ENCODE measurements at regions not wholly inside any gene's neighbourhood (a gene's known extent, or its start where the extent isn't known, plus 50 kb on each side); places are given as distances from the start of the nearest gene placed in this dataset.

DNA sequence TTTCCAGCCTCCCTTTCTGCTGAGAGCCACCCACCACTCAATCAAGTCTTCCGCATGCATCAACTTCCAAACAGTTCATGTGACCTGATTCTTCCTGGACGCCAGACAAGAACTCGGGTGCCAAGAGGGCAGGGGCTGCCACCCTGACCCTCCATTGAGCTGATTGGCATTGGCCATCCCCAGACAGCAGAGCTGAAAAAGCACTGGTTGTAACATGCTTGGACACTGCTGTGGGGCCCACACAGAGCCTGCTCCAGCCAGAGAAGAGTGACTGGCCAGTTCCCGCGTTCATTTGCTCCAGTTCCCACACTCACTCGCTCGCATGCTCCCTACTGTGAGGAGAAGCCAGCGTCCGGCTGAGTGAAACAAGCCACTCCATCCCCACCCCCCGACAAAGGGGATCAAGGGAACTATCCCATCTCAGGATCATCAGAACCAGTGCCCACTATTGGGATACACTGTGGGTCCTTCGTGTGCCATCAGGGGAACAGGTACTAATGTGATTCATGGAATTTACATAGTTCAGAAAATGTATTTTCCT is 420.3 kb downstream of the NPHP4 start:
- H3K4me1 ChIP-seq (ENCODE audit: low read length): peaks cover 12% of the 10 kb centered on the region
- H3K27me3 ChIP-seq (ENCODE audit: low read length): 0 out of 2 replicates have a peak, but pooled peaks cover 3% of the 10 kb centered on the region
- H3K79me2 ChIP-seq (ENCODE audit: low read length): no peaks in the 10 kb centered on the region
- no peaks in the 10 kb centered on the region for H3K36me3 ChIP-seq (ENCODE audit: insufficient read depth, low read length)
- no peaks in the 10 kb centered on the region for H4K20me1 ChIP-seq (ENCODE audit: insufficient read depth, low read depth, low read length)
- H3K9ac ChIP-seq (ENCODE audit: low read length): no peak overlapping the region
- H3K4me3 ChIP-seq (ENCODE audit: low read length): no peak overlapping the region
- H3K4me2 ChIP-seq (ENCODE audit: low read depth, low read length, poor library complexity, severe bottlenecking): no peak overlapping the region
- no peak overlapping the region for H3K27ac ChIP-seq (ENCODE audit: low read length)
- DNase-seq: no peak
- H2AFZ ChIP-seq (ENCODE audit: low read length): no peak overlapping the region
- no peaks in the 10 kb centered on the region for H3K9me2 ChIP-seq (replicated peaks; ENCODE audit: insufficient read depth, low read length)
- peaks cover 5% of the 10 kb centered on the region; the same call in 1 of the 2 replicates for H3K9me3 ChIP-seq (ENCODE audit: low read length)

DNA sequence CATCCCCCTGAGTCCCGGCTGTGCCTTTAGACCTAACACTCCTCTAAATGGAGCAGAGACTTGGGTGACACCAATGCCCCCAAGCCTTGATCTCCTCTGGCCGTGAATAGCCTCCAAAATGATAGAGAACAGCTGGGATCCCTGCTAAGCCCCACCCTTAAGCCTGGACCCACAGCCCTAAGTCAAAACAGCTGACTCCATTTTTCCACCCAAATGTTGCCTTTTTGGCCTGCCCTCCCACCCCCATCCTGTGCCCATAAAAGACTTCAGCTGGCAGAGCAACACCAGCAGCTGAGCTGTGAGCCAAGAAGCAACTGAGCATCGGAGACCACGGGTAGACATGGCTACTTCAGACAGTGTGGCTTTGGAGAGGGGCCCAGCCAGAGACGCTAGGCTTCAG is 420.8 kb downstream of the NPHP4 start:
- H3K4me2 ChIP-seq (ENCODE audit: low read depth, low read length, poor library complexity, severe bottlenecking): no peak overlapping the region
- H3K79me2 ChIP-seq (ENCODE audit: low read length): no peaks in the 10 kb centered on the region

DNA sequence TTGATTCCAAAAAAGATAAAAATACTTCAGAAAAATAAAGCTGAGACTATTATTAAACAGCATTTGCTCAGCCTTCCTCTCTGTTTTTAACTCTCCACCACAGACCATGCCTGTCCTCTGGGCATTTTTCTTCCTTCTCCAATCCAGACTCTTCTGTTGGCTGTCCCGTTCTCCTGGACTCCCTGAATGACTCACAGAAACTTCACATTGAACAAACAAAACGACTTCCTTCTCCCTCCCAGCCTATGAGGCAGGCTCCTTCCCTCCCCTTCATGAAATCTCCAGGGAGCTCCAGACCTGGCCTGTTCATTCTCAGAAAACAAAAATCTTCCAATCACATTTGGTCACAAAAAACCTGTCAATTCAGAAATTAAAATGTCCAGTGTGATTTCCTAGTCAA is 421.3 kb downstream of the NPHP4 start:
- H3K4me3 ChIP-seq (ENCODE audit: low read length): no peak overlapping the region
- H4K20me1 ChIP-seq (ENCODE audit: insufficient read depth, low read depth, low read length): no peaks in the 10 kb centered on the region
- H3K9ac ChIP-seq (ENCODE audit: low read length): no peak overlapping the region
- no peak for DNase-seq
- no peaks in the 10 kb centered on the region for H3K79me2 ChIP-seq (ENCODE audit: low read length)
- H3K9me3 ChIP-seq (ENCODE audit: low read length): peaks cover 5% of the 10 kb centered on the region; the same call in 1 of the 2 replicates
- no peak overlapping the region for H3K4me2 ChIP-seq (ENCODE audit: low read depth, low read length, poor library complexity, severe bottlenecking)
- H3K36me3 ChIP-seq (ENCODE audit: insufficient read depth, low read length): no peaks in the 10 kb centered on the region
- peaks cover 2% of the 10 kb centered on the region for H3K4me1 ChIP-seq (ENCODE audit: low read length)
- H3K27ac ChIP-seq (ENCODE audit: low read length): no peak overlapping the region
- H3K9me2 ChIP-seq (replicated peaks; ENCODE audit: insufficient read depth, low read length): no peaks in the 10 kb centered on the region
- no peak overlapping the region for H2AFZ ChIP-seq (ENCODE audit: low read length)
- H3K27me3 ChIP-seq (ENCODE audit: low read length): 0 out of 2 replicates have a peak, but pooled peaks cover 3% of the 10 kb centered on the region

More for the DNA sequence above, 420.8 kb downstream of the NPHP4 start:
- Histone ChIP-seq H3K9me3 (ENCODE audit: low read length) (peaks cover 5% of the 10 kb centered on the region; the same call in 1 of the 2 replicates), H3K4me3 (ENCODE audit: low read length) (no peak overlapping the region), H3K36me3 (ENCODE audit: insufficient read depth, low read length) (no peaks in the 10 kb centered on the region), H3K4me1 (ENCODE audit: low read length) (peaks cover 7% of the 10 kb centered on the region), H4K20me1 (ENCODE audit: insufficient read depth, low read depth, low read length) (no peaks in the 10 kb centered on the region), H3K9ac (ENCODE audit: low read length) (no peak overlapping the region), H2AFZ (ENCODE audit: low read length) (no peak overlapping the region), H3K27me3 (ENCODE audit: low read length) (0 out of 2 replicates have a peak, but pooled peaks cover 3% of the 10 kb centered on the region), H3K9me2 (replicated peaks; ENCODE audit: insufficient read depth, low read length) (no peaks in the 10 kb centered on the region), H3K27ac (ENCODE audit: low read length) (no peak overlapping the region)
- no peak for DNase-seq

DNA sequence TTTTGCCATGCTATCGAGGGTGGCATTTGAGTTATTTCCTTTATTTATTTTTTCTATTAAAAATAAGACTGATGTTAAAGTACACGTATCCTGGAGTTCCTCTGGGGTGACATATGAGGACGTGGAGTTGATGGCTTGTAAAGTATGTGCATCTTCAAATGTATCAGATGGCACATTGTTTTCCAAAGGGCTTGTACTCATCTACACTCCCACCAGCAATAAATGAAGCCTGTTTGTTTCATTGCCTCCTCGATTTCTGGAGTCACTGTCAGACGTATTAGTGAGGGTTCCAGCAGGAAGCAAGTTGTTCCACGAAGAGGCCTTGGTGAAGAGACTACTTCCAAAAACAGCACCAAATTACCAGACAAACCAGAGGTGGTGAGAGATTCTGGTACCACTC is 423.9 kb downstream of the NPHP4 start:
- no peak for DNase-seq
- Histone ChIP-seq H3K4me1 (ENCODE audit: low read length) (no peaks in the 10 kb centered on the region), H3K27ac (ENCODE audit: low read length) (no peak overlapping the region), H3K4me3 (ENCODE audit: low read length) (no peak overlapping the region), H3K9me2 (replicated peaks; ENCODE audit: insufficient read depth, low read length) (no peaks in the 10 kb centered on the region), H3K9me3 (ENCODE audit: low read length) (peaks cover 5% of the 10 kb centered on the region; the same call in 1 of the 2 replicates), H3K27me3 (ENCODE audit: low read length) (0 out of 2 replicates have a peak, but pooled peaks cover 3% of the 10 kb centered on the region), H3K79me2 (ENCODE audit: low read length) (no peaks in the 10 kb centered on the region), H4K20me1 (ENCODE audit: insufficient read depth, low read depth, low read length) (no peaks in the 10 kb centered on the region), H3K9ac (ENCODE audit: low read length) (no peak overlapping the region), H2AFZ (ENCODE audit: low read length) (no peak overlapping the region), H3K36me3 (ENCODE audit: insufficient read depth, low read length) (no peaks in the 10 kb centered on the region), H3K4me2 (ENCODE audit: low read depth, low read length, poor library complexity, severe bottlenecking) (no peak overlapping the region)

DNA sequence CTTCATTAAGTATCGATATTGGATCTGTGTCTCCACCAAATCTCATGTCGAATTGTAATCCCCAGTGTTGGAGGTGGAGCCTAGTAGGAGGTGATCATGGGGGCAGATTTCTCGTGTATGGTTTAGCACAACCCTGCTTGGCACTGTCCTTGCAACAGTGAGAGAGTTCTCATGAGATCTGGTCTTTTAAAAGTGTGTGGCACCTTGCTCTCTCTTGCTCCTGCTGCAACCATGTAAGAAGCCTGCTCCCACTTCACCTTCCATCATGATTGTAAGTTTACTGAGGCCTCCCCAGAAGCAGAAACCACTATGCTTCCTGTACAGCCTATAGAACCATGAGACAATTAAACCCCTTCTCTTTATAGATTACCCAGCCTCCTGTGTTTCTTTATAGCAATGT is 424.4 kb downstream of the NPHP4 start:
- H3K9me2 ChIP-seq (replicated peaks; ENCODE audit: insufficient read depth, low read length): no peaks in the 10 kb centered on the region
- H2AFZ ChIP-seq (ENCODE audit: low read length): no peak overlapping the region
- no peaks in the 10 kb centered on the region for H3K4me1 ChIP-seq (ENCODE audit: low read length)
- no peak overlapping the region for H3K4me2 ChIP-seq (ENCODE audit: low read depth, low read length, poor library complexity, severe bottlenecking)
- no peak overlapping the region for H3K27ac ChIP-seq (ENCODE audit: low read length)
- H3K4me3 ChIP-seq (ENCODE audit: low read length): no peak overlapping the region
- H3K79me2 ChIP-seq (ENCODE audit: low read length): no peaks in the 10 kb centered on the region
- DNase-seq: no peak
- no peaks in the 10 kb centered on the region for H3K36me3 ChIP-seq (ENCODE audit: insufficient read depth, low read length)
- H3K9me3 ChIP-seq (ENCODE audit: low read length): peaks cover 5% of the 10 kb centered on the region; the same call in 1 of the 2 replicates
- H3K27me3 ChIP-seq (ENCODE audit: low read length): 0 out of 2 replicates have a peak, but pooled peaks cover 3% of the 10 kb centered on the region
- no peaks in the 10 kb centered on the region for H4K20me1 ChIP-seq (ENCODE audit: insufficient read depth, low read depth, low read length)
- H3K9ac ChIP-seq (ENCODE audit: low read length): no peak overlapping the region

DNA sequence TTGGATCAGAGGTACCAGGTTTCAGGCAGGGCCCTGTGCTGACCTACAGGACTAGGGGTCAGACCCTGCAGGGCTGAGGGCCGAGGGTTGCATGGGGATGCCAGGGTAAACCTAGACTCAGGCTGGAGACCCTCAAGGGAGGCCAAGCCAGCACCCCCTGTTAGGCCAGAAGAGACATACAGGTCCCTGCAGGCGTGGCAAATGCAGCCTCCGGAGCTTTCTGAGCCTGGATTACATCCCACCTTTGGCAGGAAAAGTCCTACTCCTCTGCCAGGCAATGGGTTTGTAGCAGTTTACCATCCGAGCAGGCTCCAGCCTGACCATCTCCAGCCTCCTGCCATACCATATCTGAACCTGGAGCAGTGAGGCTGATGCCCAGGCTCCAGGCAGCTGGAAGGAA is 425.3 kb downstream of the NPHP4 start:
- Histone ChIP-seq H3K9me2 (replicated peaks; ENCODE audit: insufficient read depth, low read length) (no peaks in the 10 kb centered on the region), H3K79me2 (ENCODE audit: low read length) (no peaks in the 10 kb centered on the region), H3K4me3 (ENCODE audit: low read length) (no peak overlapping the region), H3K36me3 (ENCODE audit: insufficient read depth, low read length) (no peaks in the 10 kb centered on the region), H3K9me3 (ENCODE audit: low read length) (peaks cover 5% of the 10 kb centered on the region; the same call in 1 of the 2 replicates), H3K9ac (ENCODE audit: low read length) (no peak overlapping the region), H3K4me1 (ENCODE audit: low read length) (no peaks in the 10 kb centered on the region), H3K27ac (ENCODE audit: low read length) (no peak overlapping the region), H2AFZ (ENCODE audit: low read length) (no peak overlapping the region), H4K20me1 (ENCODE audit: insufficient read depth, low read depth, low read length) (no peaks in the 10 kb centered on the region), H3K27me3 (ENCODE audit: low read length) (0 out of 2 replicates have a peak, but pooled peaks cover 3% of the 10 kb centered on the region), H3K4me2 (ENCODE audit: low read depth, low read length, poor library complexity, severe bottlenecking) (no peak overlapping the region)
- DNase-seq: no peak

DNA sequence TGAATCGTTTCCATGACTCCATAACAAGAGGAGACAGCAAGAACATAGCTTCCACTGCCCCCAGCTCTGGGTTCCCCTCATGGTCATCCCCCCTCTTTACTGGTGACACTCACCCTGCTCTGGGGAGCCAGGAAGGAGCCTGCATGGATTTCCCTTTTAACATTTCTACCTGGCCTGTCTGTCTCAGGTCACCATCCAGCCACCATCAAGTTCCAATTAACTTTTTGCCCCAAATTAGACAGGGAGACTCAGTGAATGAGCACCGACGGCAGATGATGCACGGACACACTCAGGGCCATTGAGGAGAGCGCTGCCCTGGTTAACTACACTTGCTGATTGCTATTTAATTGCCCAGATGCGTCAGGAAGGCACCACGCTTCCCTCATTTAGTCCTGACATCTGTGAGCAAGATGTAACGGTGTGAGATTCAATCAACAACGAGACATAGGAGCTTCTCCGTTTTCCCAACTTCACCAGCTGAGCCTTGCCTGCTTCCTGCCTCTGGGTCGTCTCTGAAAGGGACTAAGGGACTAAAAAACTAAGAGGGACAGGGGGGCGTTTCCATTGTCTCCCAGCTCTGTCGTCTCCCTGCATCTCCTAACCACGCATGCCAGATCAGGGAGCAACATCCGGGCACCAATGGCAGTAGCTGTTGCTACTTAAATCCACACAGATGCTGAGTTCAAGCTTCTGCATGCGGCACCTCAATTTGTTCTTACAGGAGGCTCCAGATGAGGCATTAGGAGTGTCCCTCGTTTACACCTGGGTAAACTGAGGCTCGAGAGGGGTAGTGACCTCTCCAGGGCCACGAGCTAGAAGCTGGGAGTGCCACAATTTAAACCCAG is 426.7 kb downstream of the NPHP4 start:
- H3K79me2 ChIP-seq (ENCODE audit: low read length): no peaks in the 10 kb centered on the region
- no peak overlapping the region for H3K9ac ChIP-seq (ENCODE audit: low read length)
- no peaks in the 10 kb centered on the region for H4K20me1 ChIP-seq (ENCODE audit: insufficient read depth, low read depth, low read length)
- H3K27ac ChIP-seq (ENCODE audit: low read length): no peak overlapping the region
- no peak for DNase-seq
- H3K4me2 ChIP-seq (ENCODE audit: low read depth, low read length, poor library complexity, severe bottlenecking): no peak overlapping the region
- no peaks in the 10 kb centered on the region for H3K36me3 ChIP-seq (ENCODE audit: insufficient read depth, low read length)
- no peak overlapping the region for H3K4me3 ChIP-seq (ENCODE audit: low read length)
- H3K27me3 ChIP-seq (ENCODE audit: low read length): 0 out of 2 replicates have a peak, but pooled peaks cover 3% of the 10 kb centered on the region
- H2AFZ ChIP-seq (ENCODE audit: low read length): no peak overlapping the region
- peaks cover 5% of the 10 kb centered on the region; the same call in 1 of the 2 replicates for H3K9me3 ChIP-seq (ENCODE audit: low read length)
- no peaks in the 10 kb centered on the region for H3K4me1 ChIP-seq (ENCODE audit: low read length)
- no peaks in the 10 kb centered on the region for H3K9me2 ChIP-seq (replicated peaks; ENCODE audit: insufficient read depth, low read length)

DNA sequence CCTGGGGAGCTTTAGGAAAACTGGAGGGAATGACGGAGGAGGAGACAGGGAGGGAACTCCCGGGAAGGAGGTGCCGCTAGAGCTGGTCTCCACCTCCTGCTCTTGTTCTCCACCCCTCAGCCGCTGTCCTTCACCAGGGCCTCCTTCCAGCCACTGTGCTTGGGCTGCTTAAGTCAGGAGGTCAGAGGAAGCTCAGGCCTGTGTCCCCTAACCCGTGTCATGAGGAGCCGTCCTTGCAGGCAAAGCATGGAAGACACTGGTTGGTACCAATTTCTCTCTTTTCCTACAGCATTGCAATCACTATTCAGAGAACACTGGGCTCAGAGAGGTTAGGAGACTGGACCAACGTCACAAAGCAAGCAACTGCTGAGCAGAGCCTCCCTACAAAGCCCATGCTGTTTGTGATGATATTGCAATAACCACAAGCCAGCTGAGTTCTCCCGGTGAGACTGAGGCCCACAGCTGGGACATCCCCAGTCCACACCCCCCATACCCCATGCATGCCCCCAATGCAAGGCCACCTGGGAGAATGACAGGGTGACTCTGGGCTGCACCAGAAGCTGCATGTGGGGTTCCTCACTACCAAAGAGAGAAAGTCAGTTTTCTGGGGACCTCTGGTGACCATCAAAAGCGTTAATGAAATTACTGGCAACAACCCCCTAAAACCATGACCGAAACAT is 427.5 kb downstream of the NPHP4 start:
- H3K27ac ChIP-seq (ENCODE audit: low read length): no peak overlapping the region
- no peaks in the 10 kb centered on the region for H4K20me1 ChIP-seq (ENCODE audit: insufficient read depth, low read depth, low read length)
- no peaks in the 10 kb centered on the region for H3K4me1 ChIP-seq (ENCODE audit: low read length)
- no peak overlapping the region for H2AFZ ChIP-seq (ENCODE audit: low read length)
- DNase-seq: no peak
- H3K9ac ChIP-seq (ENCODE audit: low read length): no peak overlapping the region
- H3K79me2 ChIP-seq (ENCODE audit: low read length): no peaks in the 10 kb centered on the region
- H3K36me3 ChIP-seq (ENCODE audit: insufficient read depth, low read length): no peaks in the 10 kb centered on the region
- H3K9me2 ChIP-seq (replicated peaks; ENCODE audit: insufficient read depth, low read length): no peaks in the 10 kb centered on the region
- no peak overlapping the region for H3K4me2 ChIP-seq (ENCODE audit: low read depth, low read length, poor library complexity, severe bottlenecking)
- no peak overlapping the region for H3K4me3 ChIP-seq (ENCODE audit: low read length)
- 0 out of 2 replicates have a peak, but pooled peaks cover under 1% of the 10 kb centered on the region for H3K27me3 ChIP-seq (ENCODE audit: low read length)
- H3K9me3 ChIP-seq (ENCODE audit: low read length): peaks cover 2% of the 10 kb centered on the region; the same call in 1 of the 2 replicates

Data from Karpas-422 (cell line).